GM18867 (cell line): ENCODE measurements at regions not wholly inside any gene's neighbourhood (a gene's known extent, or its start where the extent isn't known, plus 50 kb on each side); places are given as distances from the start of the nearest gene placed in this dataset.
"Not testable (repeated sequence)": the region's sequence is repeated elsewhere in the genome, so short reads cannot be mapped to it uniquely, and the experiment has no call there.

Experiments used
- ATAC-seq: cut with Tn5 transposase; IDR thresholded peaks from one replicate; pipeline ENCODE4 v1.9.1; 2021; ENCODE audit warnings: mild to moderate bottlenecking, moderate library complexity; ENCODE audit not compliant: unreplicated experiment

GRCh38 chr1:213751064-213751397 is 236.7 kb upstream of the PROX1 start:
- no peak for ATAC-seq

DNA sequence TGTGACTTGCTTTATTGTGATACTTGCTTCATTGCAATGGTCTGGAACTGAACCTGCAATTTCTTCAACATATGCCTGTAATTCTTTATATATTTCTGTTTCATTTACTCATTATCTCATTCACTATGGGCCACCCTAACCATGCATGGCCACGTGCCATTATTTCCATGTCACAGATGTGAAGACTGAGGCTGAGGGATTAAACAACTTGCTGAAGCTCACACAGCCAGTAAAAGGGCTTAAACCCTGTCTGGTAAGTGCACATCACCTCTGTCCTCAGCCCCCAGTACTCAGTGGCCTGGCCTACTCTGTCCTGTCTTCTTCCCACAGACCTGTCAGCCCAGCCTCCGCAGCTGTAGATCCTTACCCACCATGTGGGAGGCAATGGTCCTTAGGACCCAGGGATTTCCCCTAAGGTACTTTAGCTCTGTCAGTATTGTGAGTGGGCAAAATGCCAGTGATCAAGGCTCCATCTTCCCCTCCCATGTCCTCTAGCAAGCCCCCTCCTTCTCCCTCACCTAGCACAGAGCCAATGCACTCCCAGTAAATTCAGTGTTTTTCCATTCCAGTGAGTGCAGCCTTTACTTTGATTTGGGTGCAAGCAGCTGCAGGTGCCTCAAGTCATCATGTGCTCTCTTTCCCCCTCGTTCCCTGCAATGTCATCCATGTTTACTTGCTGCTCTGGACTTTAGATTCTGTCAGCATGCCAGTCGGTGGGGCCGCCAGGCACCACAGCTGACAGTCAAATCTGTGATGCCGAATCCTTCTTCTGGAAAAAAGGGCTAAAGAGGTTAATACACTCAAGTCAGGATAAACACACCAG is 228.2 kb upstream of the PROX1 start:
- ATAC-seq: no peak

DNA sequence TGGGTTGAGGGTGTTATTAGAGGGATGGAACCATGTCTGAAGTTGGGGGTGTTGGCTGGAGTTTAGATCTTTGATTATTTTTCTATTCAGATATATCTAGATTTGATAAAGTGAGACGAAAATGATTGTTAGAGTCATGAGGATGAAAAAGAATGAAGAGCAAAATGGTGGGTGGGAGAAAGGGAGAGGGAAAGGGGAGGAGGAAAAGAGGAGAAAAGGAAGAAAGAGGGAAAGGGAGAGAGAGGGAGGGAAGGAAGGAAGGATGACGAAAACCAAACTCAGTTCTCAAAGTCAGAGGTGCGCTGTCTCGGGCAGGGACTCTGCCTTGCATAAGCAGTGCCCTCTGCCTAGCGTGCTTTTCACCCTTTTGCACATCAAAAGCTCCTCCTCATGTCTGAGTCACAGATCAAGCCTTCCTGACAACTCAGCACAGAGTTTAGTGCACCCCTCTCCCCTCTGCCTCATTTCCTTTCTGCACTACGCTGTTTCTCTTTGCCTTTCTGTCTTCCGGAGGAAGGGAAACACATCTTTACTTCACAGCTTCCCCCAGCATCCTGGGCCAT is 225.8 kb upstream of the PROX1 start:
- no peak for ATAC-seq

DNA sequence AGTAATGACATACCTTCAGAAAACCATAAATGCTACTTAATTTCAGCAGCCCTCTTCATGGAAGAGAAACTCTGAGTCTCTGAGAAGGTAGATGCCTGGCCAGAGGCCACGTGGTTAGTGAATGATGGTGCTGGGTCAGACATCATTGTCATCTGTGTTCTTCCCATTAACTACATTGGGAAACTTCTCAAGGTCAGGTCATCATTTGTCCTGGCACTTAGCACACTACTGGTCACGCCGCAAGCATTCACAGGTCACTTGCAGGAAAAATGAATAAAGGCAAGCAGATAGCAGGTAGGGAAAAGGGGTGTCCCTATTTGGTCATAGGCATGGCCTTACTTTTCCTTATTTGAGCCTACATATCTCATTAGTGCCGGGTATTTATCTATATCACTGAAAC is 220.1 kb upstream of the PROX1 start:
- no peak for ATAC-seq

GRCh38 chr1:213772128-213773063 is 215.4 kb upstream of the PROX1 start:
- ATAC-seq: no peak

- no peak for ATAC-seq
These were observed 213.8 kb upstream of the PROX1 start for GRCh38 chr1:213773975-213774374.

- ATAC-seq: no peak
These were observed 210.8 kb upstream of the PROX1 start for GRCh38 chr1:213776969-213777368.

DNA sequence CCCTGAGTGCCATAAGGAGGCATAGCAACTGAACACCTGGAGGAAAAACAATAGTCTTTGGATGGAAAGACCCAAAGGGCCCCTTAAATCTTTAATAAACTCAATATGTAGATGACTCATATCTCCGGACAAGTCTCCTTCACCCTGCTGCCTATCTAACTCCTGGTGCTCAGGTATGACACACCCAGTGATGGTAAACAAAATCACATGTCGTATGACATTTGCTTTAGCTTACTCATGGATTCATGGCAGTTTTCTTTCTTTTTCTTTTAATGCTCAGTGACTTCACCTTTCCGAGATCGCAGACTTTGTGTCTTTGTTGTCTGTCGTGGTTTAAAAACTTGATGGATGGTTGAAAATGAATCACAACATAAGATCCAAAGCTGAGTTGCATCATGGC is 208.5 kb upstream of the PROX1 start:
- ATAC-seq: no peak

GRCh38 chr1:213782941-213783672 is 204.7 kb upstream of the PROX1 start:
- no peak for ATAC-seq

DNA sequence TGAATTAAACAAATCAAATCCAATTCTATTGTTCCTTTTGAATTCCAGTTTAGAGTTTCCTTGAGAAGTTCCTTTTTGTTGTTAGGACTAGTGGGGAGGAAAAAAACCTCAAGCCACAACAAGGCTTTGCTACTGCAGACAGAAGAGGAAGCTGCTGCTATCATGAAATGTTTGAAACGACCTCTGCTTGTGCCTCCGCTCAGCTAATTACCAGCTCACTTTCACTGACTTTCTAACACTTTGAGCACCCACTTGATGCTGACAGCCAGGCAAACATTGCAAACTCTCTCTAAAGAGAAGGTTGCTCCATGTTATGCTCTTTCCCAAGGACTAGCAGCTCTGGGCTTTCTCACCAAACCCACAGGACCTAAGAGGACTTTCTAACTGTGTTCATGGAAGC is 203.9 kb upstream of the PROX1 start:
- no peak for ATAC-seq

- ATAC-seq: no peak
These were observed 201.1 kb upstream of the PROX1 start for GRCh38 chr1:213786683-213787082.

GRCh38 chr1:213790565-213790964 is 197.2 kb upstream of the PROX1 start:
- no peak for ATAC-seq

DNA sequence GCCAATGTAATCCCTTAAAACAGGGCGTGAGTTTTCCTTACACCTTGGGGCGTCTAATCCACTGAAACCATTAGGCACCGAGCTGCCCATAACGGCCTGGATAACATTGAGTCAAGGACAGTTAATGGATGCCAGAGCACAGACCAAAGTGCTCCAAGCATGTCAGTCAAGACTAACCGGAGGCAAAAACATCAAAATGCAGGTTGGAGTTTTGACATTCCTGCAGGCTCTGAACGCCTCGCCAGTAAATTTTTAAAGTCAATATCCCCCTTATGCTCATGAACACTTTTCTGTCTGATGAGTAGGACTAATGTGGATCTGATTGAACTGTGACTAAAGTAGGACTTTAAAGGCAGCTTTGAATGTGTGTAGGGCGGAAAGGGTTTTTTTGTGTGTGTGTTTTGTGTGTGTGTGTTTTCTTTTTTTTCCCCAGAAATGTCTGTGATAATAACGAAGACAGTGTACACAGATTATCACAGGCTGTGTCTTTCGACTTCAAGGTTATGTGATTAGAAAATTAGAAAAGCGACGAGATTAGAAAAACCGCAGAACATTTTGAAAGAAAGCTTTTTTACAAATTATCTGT is 194.2 kb upstream of the PROX1 start:
- ATAC-seq: no peak

DNA sequence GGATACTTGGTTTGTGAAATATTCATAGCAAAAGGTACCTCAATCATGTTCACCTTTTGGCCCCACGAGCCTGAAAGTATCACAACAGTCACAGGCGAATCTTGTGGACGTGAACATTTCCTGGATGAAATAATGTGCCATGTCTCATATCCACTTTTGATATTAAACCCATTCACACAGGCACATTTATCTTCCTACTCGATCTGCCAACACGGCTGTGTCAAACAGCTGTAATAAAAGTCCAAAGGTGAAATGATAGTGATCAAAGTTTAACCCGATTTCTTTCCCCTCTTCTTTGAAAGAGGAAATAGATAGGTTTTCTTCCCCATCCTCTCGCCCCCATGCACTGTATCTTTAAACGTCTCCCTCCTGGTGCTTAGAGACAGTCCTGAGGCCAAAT is 191.2 kb upstream of the PROX1 start:
- ATAC-seq: no peak

GRCh38 chr1:213808288-213808687 is 179.5 kb upstream of the PROX1 start:
- ATAC-seq: not testable (repeated sequence)

DNA sequence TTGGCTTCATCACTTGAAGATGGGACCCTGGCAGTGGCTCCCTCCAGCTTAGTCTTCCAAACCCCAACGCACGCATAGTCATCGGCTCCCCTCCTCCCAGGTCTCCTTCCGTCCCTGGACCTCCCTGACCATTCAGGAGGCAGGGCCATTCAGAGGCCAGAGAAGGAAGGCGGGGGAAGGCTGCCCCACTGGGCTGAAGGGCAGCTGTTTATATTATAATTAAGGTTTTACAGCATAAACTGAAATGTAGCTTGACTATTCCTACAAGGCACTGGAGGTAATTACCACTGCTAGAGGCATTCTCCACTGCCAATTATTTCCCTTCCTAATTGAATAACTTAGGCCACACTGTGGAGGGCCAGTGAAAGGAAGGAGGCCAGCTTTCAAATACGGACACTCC is 170.6 kb upstream of the PROX1 start:
- no peak for ATAC-seq

DNA sequence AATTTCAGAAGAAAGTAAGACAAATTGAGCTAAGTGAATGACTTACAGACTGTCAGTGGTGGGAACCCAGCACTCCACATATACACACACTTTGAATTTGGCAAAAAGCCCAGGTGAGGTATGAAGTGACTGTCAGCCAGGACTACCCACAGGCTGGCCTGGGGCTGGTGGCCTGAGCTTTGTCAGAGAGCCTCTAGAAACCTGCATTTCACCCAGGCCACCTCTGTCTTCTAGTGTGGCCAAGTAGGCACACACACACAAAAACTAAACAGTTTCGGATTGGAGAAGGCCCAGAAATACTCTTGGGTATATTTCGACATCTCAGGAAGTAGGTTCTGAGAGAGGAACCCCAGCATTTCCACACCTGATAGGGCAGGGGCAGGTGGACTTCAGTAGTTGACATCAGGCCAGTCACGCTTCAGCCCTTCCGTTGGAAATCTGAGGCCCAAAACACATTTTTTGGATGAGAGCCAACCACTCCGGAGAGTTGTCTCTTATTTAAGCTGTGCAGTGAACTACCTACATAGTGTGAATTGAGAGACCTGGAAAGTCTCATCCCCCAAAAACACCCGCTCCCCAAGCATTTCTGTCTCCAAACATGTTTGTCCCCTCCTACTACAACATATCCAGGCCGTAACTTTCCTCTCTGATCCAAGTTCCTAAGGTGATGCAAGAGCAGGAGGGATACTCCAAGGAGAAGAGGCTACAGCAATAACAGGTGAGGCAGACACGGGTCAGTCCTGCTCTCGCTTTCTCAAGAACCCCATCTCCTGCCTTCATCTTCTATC is 167.2 kb upstream of the PROX1 start:
- ATAC-seq: no peak

GRCh38 chr1:213821175-213821942 is 166.4 kb upstream of the PROX1 start:
- no peak for ATAC-seq

GRCh38 chr1:213821943-213822334 is 165.8 kb upstream of the PROX1 start:
- no peak for ATAC-seq
